ENCODE measurements at regions not wholly inside any gene's neighbourhood (a gene's known extent, or its start where the extent isn't known, plus 50 kb on each side); places are given as distances from the start of the nearest gene placed in this dataset.

DNA sequence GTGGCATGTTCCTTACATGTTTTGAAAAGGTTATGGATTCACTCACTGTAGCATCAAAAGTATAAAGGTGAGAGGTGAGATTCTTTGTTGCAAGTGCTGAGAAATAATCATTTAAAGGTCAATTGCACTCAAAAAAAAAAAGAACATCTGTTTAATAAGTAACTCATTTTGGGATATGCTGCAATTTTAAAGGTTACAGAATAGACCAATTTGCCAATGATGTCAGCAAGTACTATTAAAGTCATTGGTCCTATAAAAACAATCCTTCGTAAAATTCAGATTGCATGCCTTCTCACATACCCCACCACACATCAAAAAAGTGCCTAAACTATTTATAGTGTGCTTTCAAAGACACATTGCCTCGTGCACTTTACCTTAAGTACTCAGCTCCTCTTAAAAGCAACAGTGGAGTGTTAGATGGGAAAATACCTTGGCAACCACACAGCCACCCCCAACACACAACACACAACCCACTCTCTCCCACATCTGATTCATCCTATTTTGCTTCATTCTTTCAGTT lies 218.2 kb upstream of the ADGRL2 start:
- TF ChIP-seq, protein P1, sequence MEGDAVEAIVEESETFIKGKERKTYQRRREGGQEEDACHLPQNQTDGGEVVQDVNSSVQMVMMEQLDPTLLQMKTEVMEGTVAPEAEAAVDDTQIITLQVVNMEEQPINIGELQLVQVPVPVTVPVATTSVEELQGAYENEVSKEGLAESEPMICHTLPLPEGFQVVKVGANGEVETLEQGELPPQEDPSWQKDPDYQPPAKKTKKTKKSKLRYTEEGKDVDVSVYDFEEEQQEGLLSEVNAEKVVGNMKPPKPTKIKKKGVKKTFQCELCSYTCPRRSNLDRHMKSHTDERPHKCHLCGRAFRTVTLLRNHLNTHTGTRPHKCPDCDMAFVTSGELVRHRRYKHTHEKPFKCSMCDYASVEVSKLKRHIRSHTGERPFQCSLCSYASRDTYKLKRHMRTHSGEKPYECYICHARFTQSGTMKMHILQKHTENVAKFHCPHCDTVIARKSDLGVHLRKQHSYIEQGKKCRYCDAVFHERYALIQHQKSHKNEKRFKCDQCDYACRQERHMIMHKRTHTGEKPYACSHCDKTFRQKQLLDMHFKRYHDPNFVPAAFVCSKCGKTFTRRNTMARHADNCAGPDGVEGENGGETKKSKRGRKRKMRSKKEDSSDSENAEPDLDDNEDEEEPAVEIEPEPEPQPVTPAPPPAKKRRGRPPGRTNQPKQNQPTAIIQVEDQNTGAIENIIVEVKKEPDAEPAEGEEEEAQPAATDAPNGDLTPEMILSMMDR (IDR thresholded peaks at IDR 0.05), result no peak
- TF ChIP-seq POLR2A (IDR thresholded peaks at IDR 0.05) (no peak), POLR2AphosphoS5 (IDR thresholded peaks at IDR 0.05) (no peak)

Data from sigmoid colon (tissue), 4 donors.